IPS-NIHi7 (cell line): ENCODE measurements at regions not wholly inside any gene's neighbourhood (a gene's known extent, or its start where the extent isn't known, plus 50 kb on each side); places are given as distances from the start of the nearest gene placed in this dataset.

Experiments
- DNase-seq: peaks from one replicate; pipeline ENCODE4 v3.0.0; 2012; ENCODE audit warnings: mixed read lengths; ENCODE audit errors: extremely low spot score

DNA sequence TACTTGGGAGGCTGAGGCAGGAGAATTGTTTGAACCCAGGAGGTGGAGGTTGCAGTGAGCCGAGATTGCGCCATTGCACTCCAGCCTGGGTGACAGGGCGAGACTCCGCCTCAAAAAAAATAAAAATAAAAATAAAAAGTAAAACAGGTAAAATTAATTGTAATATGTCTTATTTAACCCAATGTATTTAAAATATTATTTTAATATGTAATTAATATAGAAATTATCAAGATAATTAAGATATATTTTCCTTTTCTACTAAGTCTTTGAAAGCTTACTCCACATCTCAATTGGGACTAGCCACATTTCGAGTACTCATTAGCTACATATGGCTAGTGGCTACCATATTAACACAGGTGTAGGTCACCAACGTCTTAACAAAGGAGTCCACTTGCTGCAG lies 61.6 kb upstream of the IPO9 start:
- DNase-seq: no peak

DNA sequence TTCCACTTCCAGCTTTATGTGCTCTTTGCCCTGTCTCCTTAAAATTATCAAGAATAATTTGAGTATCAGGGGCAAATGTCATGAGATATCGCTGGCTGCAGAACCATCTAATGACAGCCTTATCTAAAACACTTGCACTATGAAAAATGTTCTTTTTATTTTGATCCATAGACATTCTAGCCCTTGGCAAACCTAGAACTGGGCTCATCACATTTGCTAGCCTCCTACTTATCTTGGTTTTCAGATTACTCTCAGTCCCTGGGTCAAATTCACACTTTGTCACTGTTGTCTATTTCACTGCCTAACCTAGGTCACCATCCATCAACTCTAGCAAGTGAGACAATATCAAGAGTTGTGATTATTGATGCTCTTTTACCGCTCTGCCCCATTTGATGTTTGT lies 59.9 kb upstream of the IPO9 start:
- no peak for DNase-seq

DNA sequence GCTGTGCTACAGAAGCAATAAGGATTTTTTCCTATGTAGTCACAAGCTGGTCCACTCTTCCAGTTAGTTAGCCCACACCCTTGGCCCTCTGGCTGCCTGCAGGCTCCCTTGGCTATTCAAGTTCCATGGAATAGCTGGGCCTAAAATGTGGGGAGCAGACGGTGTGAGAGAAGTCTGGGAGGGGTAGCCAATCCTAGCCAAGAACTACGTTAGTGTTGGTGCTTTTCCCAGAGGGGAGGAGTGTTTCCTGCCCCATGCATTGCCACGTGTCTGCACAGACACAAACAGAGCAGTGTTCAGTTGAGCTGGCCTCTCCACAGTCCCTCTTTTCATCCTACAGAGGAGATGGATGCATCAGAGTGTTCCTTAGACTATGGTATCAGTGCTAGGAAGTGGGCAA lies 59.0 kb upstream of the IPO9 start:
- DNase-seq: no peak

DNA sequence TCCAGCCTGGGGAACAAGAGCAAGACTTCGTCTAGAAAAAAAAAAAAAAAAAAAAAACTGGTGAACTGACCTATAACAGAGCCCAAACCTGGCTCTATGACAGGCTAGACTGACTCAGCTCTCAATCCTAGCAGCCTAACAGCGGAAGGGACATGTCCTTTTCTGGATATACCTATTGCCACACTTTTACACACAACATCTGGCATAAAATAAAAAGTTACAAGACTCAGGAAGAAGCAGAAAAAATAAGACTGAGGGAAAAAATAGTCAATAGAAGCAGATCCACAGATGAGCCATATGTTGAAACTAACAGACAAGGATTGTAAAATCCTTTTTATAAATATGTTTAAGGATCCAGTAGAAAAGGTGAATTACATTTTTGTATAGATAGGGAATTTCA lies 57.5 kb upstream of the IPO9 start:
- no peak for DNase-seq

DNA sequence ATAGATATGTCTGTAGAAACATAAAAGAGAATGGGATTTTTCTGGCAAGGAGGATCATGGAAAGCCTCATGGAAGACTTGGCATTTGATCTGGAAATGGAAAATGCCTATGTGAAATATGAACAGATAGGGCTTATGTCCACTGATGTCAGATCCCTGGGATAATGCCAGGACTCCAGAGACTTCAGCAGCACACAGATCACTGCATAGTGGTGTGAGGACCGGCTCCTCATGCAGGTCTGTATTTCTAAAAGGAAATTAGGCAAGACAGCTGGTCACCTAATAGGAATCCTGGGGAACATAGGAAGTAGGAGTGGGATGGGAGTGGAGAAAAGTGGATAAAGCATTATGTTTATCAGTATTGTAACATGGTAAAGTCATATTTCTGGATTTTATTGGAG lies 56.8 kb upstream of the IPO9 start:
- no peak for DNase-seq

DNA sequence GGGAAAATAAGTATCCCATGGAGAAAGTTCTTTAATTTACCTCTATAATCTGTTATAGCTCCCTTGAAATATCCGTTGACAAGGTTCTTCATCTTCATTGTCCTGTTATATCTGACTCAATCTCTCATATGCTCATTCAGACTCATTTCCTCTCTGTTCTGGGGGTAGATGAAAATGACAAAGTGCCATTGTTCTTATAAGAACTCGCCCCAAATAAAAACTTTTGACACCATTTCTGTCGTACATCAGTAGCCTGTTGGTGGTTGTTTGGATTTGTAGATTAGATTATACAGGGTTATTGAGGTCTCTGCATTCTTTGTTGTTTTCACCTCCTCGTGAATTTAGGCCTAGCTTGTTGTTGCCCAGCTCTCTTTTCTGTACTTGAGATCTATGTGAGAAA lies 55.2 kb upstream of the IPO9 start:
- no peak for DNase-seq

DNA sequence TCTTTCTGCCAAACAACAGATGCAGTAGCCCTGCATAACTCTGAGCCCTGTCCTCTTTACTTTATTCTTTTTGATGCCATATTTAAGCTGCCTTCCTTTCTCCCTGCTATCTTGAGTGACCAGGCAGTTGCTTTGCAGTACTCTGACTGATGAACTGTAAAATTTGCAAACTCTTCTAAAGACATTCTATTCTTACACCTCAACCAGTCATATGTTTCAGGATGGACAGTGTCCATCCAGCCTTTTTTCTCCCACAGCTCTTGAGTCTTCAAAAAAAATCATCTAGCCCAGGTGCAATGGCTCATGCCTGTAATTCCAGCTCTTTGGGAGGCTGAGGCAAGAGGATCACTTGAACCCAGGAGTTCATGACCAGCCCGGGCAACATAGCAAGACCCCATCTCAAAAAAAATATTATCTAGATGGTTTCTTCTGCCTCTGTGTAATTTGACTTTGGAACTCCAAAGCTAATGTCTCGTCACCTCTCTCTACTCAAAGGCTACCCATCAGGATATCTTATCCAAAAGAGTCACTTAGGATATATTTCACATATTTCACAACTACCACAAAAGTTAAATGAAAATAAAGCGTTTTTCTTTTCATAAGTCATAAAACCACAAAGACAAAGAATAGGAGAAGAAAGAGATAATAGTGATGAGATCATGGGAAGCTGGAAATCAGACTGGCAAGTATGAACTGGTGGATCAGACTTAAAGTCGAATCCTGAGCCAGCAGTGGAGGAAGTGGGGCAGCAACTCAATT lies 54.6 kb upstream of the IPO9 start:
- no peak for DNase-seq

DNA sequence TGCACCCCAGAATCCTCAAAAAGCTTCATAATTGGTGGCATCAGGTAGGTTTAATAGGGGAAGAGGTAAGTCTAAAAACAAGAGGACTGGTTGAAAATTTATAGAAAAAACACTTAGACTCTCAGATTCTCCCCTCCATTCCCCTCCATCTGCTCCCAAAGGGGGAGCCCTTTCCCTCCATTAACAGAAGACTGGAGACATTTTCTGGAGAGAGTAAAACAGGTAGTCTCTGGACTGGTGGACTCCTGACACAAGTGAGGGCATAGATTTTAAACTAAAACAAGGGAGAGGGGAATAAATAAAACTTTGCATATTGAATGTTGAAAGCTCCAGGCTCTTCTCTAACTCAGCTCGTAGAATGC lies 54.0 kb upstream of the IPO9 start:
- no peak for DNase-seq

DNA sequence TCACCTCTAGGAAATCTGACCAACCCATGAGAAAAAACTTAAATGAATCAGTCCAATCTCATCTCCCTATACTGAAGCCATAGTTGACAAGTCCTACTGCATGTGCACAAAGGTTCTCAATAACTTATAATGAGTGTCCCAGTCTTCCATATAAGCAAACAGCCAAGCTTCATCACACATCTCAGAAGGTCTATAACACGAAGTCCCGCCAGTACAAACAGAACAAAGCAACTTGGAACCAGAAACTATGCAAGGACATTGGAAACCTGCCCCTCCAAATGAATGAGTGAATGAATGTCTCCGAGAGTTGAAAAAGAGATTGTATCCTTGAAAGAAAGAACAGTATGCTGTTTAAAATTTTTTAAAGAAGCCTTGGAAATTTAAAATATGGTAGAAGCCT lies 53.6 kb upstream of the IPO9 start:
- no peak for DNase-seq

DNA sequence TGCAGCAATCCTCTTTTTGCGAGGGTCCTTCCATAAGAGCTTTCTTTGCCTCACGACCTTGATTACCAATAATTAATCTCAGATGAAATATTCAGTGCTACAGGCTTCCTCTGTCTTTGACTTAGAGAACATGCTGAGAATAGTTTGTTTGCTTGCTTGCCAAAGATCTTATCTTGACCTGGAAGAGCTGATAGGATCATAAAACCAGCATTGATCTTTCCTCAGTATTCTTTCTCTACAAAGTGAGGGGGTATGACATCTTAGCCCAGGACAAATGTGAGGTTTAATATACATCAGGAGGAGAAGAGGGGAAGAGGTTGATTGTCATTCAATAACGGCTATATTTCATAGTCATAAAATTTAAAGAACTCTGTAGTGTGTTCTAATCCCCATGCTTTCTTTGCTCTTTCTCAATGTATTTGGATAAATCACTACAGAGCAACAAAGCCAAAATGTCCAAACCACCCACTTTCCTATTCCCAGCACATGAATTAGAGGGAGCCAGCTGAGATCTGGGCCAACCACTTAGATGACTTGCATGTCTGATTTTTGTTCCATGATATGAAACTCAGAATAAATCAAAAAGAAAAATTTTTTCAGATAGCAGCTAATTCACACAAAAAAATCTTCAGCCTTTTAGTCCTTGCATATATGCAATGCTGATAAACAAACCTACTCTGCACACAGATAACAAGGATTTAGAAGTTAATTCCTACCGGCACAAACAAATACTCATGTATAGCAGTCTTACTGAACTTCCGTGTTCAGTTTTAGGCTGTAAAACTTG lies 50.5 kb upstream of the IPO9 start:
- no peak for DNase-seq
